Neutrophil (primary cell): ENCODE measurements at regions not wholly inside any gene's neighbourhood (a gene's known extent, or its start where the extent isn't known, plus 50 kb on each side); places are given as distances from the start of the nearest gene placed in this dataset.

Experiments used
- H3K27ac ChIP-seq: fragments of 200-600 bp; sonication (generic); 2 replicates; pipeline ENCODE4 v1.5.1; 2016; ENCODE audit warnings: mild to moderate bottlenecking, moderate library complexity
- H3K27me3 ChIP-seq: fragments of 200-600 bp; sonication (generic); 2 replicates; pipeline ENCODE4 v1.6.0; 2016; ENCODE audit warnings: mild to moderate bottlenecking
- H3K36me3 ChIP-seq: fragments of 200-600 bp; sonication (generic); 2 replicates; pipeline ENCODE4 v1.5.1; 2017
- H3K4me1 ChIP-seq, 2 experiments: fragments of 200-600 bp in 1 of 2; sonication (generic) in 1 of 2; 1 replicate in 1 of 2; 2 replicates in 1 of 2; pipeline versions ENCODE4 v1.5.1 to v1.6.1; 2013 to 2016; ENCODE audit warnings: low read depth in 1 of 2, low read length in 1 of 2, mild to moderate bottlenecking in 1 of 2, moderate library complexity in 1 of 2; ENCODE audit not compliant: control insufficient read depth in 1 of 2, insufficient read depth in 1 of 2
- H3K4me3 ChIP-seq, 2 experiments: fragments of 200-600 bp in 1 of 2; sonication (generic) in 1 of 2; 1 replicate in 1 of 2; 2 replicates in 1 of 2; pipeline ENCODE4 v1.5.1; 2013 to 2016; ENCODE audit warnings: low read depth in 1 of 2, low read length in 1 of 2, mild to moderate bottlenecking in 1 of 2, moderate library complexity in 1 of 2
- H3K9me3 ChIP-seq: fragments of 200-600 bp; sonication (generic); 2 replicates; pipeline ENCODE4 v1.5.1; 2016
- TF ChIP-seq, protein P1 (sequence below): fragments of 200-600 bp; sonication (generic); IDR thresholded peaks from 2 replicates; pipeline ENCODE4 v1.5.1; 2016; ENCODE audit warnings: antibody characterized with exemption

GRCh38 chr13:77480066-77480465 is 55.4 kb upstream of the SCEL start:
- no peak overlapping the region for H3K27ac ChIP-seq
- H3K36me3 ChIP-seq, result no peaks in the 10 kb centered on the region
- H3K4me1 ChIP-seq, result peaks cover 3% of the 10 kb centered on the region in 2 experiments
- no peaks in the 10 kb centered on the region for H3K9me3 ChIP-seq
- H3K4me3 ChIP-seq, result no peak overlapping the region
- H3K27me3 ChIP-seq, result no peaks in the 10 kb centered on the region
- TF ChIP-seq, protein P1, sequence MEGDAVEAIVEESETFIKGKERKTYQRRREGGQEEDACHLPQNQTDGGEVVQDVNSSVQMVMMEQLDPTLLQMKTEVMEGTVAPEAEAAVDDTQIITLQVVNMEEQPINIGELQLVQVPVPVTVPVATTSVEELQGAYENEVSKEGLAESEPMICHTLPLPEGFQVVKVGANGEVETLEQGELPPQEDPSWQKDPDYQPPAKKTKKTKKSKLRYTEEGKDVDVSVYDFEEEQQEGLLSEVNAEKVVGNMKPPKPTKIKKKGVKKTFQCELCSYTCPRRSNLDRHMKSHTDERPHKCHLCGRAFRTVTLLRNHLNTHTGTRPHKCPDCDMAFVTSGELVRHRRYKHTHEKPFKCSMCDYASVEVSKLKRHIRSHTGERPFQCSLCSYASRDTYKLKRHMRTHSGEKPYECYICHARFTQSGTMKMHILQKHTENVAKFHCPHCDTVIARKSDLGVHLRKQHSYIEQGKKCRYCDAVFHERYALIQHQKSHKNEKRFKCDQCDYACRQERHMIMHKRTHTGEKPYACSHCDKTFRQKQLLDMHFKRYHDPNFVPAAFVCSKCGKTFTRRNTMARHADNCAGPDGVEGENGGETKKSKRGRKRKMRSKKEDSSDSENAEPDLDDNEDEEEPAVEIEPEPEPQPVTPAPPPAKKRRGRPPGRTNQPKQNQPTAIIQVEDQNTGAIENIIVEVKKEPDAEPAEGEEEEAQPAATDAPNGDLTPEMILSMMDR, result no peak

- Histone ChIP-seq H3K27me3 (no peaks in the 10 kb centered on the region), H3K27ac (no peak overlapping the region), H3K4me1 (peaks cover 3% of the 10 kb centered on the region in 2 experiments), H3K9me3 (no peaks in the 10 kb centered on the region), H3K36me3 (no peaks in the 10 kb centered on the region), H3K4me3 (no peak overlapping the region)
- TF ChIP-seq, protein P1, result no peak
Measured at GRCh38 chr13:77479326-77479725, 56.2 kb upstream of the SCEL start.

GRCh38 chr13:77477299-77477848 is 58.1 kb upstream of the SCEL start:
- TF ChIP-seq, protein P1, result no peak
- Histone ChIP-seq H3K36me3 (no peaks in the 10 kb centered on the region), H3K4me1 (peaks cover 3% of the 10 kb centered on the region in 2 experiments), H3K27me3 (no peaks in the 10 kb centered on the region), H3K27ac (no peak overlapping the region), H3K4me3 (no peak overlapping the region), H3K9me3 (no peaks in the 10 kb centered on the region)

DNA sequence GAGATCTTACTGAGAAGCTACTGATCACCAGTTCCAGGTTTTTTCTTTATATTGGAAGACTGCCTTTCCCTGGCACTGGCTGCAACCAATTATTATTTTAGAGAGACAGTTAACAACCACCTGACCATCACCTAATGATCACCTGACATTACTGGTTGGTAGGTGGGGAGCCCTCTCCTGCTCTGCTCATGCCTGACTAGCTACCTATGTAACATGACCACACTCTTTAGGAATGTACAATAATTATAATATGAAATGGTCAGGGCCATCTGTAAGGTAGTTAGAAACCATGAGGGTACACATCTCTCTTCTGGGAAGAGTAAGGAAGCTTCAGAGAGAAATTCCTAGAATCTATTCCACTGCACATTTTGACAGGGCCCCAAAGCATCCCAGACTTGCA is 59.0 kb upstream of the SCEL start:
- H3K4me1 ChIP-seq, result peaks cover 3% of the 10 kb centered on the region in 2 experiments
- H3K27ac ChIP-seq, result no peak overlapping the region
- TF ChIP-seq, protein P1, result no peak
- H3K27me3 ChIP-seq, result no peaks in the 10 kb centered on the region
- no peaks in the 10 kb centered on the region for H3K36me3 ChIP-seq
- H3K9me3 ChIP-seq, result no peaks in the 10 kb centered on the region
- no peak overlapping the region for H3K4me3 ChIP-seq

DNA sequence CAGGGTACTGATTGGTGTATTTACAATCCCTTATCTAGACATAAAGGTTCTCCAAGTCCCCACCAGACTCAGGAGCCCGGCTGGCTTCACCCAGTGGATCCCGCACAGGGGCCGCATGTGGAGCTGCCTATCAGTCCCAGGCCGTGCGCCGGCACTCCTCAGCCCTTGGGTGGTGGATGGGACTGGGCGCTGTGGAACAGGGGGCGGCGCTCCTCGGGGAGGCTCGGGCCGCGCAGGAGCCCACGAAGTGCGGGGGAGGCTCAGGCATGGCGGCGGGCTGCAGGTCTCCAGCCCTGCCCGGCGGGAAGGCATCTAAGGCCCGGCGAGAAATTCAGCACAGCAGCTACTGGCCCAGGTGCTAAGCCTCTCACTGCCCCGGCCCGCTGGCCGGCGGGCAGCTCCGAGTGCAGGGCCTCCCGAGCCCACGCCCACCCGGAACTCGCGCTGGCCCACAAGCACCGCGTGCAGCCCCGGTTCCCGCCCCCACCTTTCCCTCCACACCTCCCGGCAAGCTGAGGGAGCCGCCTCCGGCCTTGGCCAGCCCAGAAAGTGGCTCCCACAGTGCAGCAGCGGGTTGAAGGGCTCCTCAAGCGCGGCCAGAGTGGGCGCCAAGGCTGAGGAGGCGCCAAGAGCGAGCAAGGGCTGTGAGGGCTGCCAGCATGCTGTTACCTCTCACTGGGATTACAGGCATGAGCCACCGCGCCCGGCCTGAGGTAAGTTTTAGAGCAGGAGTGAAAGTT is 60.0 kb upstream of the SCEL start:
- TF ChIP-seq, protein P1, result no peak
- Histone ChIP-seq H3K27me3 (no peaks in the 10 kb centered on the region), H3K27ac (no peak overlapping the region), H3K4me1 (peaks cover 3% of the 10 kb centered on the region in 2 experiments), H3K9me3 (no peaks in the 10 kb centered on the region), H3K4me3 (no peak overlapping the region), H3K36me3 (no peaks in the 10 kb centered on the region)
